Activated CD8-positive, alpha-beta T cell treated with anti-CD3 and anti-CD28 coated beads for 36 hours (primary cell): ENCODE measurements at regions not wholly inside any gene's neighbourhood (a gene's known extent, or its start where the extent isn't known, plus 50 kb on each side); places are given as distances from the start of the nearest gene placed in this dataset.

Experiments used
- ATAC-seq: fragments of 200-7000 bp; cut with Tn5 transposase; one replicate; pipeline ENCODE4 v1.10.0; 2021; ENCODE audit warnings: mild to moderate bottlenecking, moderate library complexity
- CTCF ChIA-PET: fragments of 350-600 bp; sonication (Branson Sonifier 250); formaldehyde crosslinking; loops from one replicate; lab custom pipeline; 2021; ENCODE audit warnings: antibody characterized with exemption; lab: Charles Lee
- POLR2A ChIA-PET: fragments of 350-600 bp; sonication (Branson Sonifier 250); formaldehyde crosslinking; loops from one replicate; lab custom pipeline; 2021; ENCODE audit warnings: antibody characterized with exemption; lab: Charles Lee
- DNase-seq: peaks from one replicate; pipeline ENCODE4 v3.0.0-alpha.2; 2020
- H3K27ac Mint-ChIP-seq: one replicate; pipeline ENCODE4 v1.8.0; 2021; ENCODE audit warnings: mild to moderate bottlenecking, mixed read lengths
- H3K27me3 Mint-ChIP-seq: one replicate; pipeline ENCODE4 v1.8.0; 2021; ENCODE audit warnings: mixed read lengths
- H3K36me3 Mint-ChIP-seq: one replicate; pipeline ENCODE4 v1.8.0; 2021; ENCODE audit warnings: low read depth, mixed read lengths
- H3K4me1 Mint-ChIP-seq: one replicate; pipeline ENCODE4 v1.8.0; 2021; ENCODE audit warnings: low read depth, mixed read lengths
- H3K4me3 Mint-ChIP-seq: one replicate; pipeline ENCODE4 v1.8.0; 2021; ENCODE audit warnings: mild to moderate bottlenecking, moderate library complexity, mixed read lengths
- H3K9me3 Mint-ChIP-seq: one replicate; pipeline ENCODE4 v1.8.0; 2021; ENCODE audit warnings: mixed read lengths
- intact Hi-C: fragments of 100-400 bp; cut with micrococcal nuclease; formaldehyde crosslinking; loops from one replicate; pipeline ENCODE4 v1.10.0; 2022
- TF ChIP-seq, protein P1 (sequence below): fragments of 200-600 bp; IDR thresholded peaks from one replicate; pipeline ENCODE4 v1.8.0; 2022; ENCODE audit warnings: antibody characterized with exemption, mild to moderate bottlenecking

DNA sequence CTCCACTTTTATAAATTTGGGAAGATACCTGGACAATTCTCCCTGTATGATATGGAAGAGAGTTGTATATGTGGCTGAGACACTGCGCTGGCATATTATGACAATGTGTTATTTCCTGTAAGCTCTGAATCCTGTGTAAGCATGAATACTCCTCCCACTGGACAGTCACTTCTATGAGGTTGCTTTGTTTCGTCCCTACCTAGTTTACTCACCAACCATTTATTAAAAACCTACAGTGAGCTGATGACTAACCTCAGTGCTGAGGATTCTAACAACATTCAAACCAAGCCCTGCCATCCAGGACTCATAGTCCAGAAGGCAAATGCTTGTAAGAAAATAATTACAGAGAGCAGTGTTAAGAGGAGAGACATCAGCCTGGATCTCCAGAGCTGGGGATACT lies 1632.9 kb upstream of the TENM3 start:
- ATAC-seq (no peak), DNase-seq (no peak)
- intact Hi-C loops: no loop called here
- H3K27ac Mint-ChIP-seq: no peak overlapping the region
- H3K4me3 Mint-ChIP-seq: no peak overlapping the region
- peaks cover 1% of the 10 kb centered on the region for H3K9me3 Mint-ChIP-seq
- TF ChIP-seq, protein P1, sequence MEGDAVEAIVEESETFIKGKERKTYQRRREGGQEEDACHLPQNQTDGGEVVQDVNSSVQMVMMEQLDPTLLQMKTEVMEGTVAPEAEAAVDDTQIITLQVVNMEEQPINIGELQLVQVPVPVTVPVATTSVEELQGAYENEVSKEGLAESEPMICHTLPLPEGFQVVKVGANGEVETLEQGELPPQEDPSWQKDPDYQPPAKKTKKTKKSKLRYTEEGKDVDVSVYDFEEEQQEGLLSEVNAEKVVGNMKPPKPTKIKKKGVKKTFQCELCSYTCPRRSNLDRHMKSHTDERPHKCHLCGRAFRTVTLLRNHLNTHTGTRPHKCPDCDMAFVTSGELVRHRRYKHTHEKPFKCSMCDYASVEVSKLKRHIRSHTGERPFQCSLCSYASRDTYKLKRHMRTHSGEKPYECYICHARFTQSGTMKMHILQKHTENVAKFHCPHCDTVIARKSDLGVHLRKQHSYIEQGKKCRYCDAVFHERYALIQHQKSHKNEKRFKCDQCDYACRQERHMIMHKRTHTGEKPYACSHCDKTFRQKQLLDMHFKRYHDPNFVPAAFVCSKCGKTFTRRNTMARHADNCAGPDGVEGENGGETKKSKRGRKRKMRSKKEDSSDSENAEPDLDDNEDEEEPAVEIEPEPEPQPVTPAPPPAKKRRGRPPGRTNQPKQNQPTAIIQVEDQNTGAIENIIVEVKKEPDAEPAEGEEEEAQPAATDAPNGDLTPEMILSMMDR: no peak
- H3K27me3 Mint-ChIP-seq: no peaks in the 10 kb centered on the region
- ChIA-PET POLR2A (no interaction called here), CTCF (no interaction called here)
- no peaks in the 10 kb centered on the region for H3K4me1 Mint-ChIP-seq
- no peaks in the 10 kb centered on the region for H3K36me3 Mint-ChIP-seq

DNA sequence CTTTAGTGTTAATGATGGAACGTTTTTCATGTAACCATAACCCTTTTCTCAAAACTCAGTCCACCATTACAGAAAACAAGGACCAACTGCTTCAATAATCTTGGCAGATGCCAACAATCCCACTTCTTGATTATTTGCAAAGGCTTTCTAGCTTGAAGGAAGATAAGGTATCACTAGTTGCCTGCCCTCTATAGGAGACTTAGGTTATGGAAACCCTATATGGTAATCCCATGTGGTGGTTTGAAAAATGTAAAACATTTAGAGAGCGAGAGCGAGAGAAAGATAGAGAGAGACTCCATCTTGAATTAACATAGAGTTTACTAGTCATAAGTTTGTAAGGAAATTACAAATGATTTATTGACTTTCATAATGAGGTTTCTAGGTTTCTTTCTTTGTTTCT lies 1627.5 kb upstream of the TENM3 start:
- no peaks in the 10 kb centered on the region for H3K4me1 Mint-ChIP-seq
- no peak overlapping the region for H3K4me3 Mint-ChIP-seq
- no peaks in the 10 kb centered on the region for H3K9me3 Mint-ChIP-seq
- ChIA-PET POLR2A (no interaction called here), CTCF (no interaction called here)
- no peak overlapping the region for H3K27ac Mint-ChIP-seq
- H3K27me3 Mint-ChIP-seq: peaks cover 3% of the 10 kb centered on the region
- intact Hi-C loops: no loop called here
- ATAC-seq: no peak
- DNase-seq: no peak
- TF ChIP-seq, protein P1: no peak
- H3K36me3 Mint-ChIP-seq: no peaks in the 10 kb centered on the region

DNA sequence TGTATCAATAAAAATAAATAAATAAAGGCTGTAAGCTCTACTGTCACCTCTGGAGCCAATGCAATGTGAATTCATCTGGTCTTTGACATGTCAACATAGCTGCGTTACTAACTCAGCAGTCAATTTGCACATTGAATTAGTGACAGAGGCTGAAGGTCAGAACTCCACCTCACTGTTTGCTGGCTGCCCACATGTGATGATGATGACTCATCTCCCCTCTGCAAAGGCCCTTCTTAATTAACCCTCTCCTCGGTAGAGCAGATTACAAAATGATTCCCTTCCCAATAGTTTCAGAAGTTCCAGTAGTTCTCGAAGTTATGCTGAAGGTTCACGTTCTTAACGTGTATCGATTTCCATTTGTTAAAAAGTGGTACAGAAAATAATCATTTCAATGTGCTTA lies 1626.0 kb upstream of the TENM3 start:
- TF ChIP-seq, protein P1: no peak
- ChIA-PET CTCF (no interaction called here), POLR2A (no interaction called here)
- Mint-ChIP-seq H3K27ac (no peak overlapping the region), H3K36me3 (no peaks in the 10 kb centered on the region), H3K4me1 (no peaks in the 10 kb centered on the region), H3K4me3 (no peak overlapping the region), H3K27me3 (peaks cover 3% of the 10 kb centered on the region), H3K9me3 (no peaks in the 10 kb centered on the region)
- ATAC-seq (no peak), DNase-seq (no peak)
- intact Hi-C loops: no loop called here

DNA sequence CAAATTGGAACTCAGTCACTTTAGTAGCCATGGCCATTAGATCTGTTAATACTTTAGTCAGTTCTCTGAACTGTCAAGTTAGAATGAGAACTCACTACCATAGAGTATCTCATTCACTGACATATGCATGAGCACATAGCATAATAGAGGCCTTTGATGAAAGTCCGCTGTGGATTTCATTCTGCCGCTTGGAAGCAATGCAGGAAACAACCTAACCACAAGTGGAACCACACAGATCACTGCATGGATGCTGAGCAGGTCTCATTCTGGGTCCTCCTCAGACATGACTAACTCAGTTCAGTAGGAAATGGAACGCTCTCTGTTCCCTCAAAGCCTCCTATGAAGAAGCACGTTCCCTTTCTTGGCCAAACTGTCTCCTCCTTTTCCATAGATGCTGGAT lies 1624.8 kb upstream of the TENM3 start:
- no peak for ATAC-seq
- no peaks in the 10 kb centered on the region for H3K36me3 Mint-ChIP-seq
- POLR2A ChIA-PET: no interaction called here
- H3K9me3 Mint-ChIP-seq: no peaks in the 10 kb centered on the region
- no peak overlapping the region for H3K4me3 Mint-ChIP-seq
- peaks cover 3% of the 10 kb centered on the region for H3K27me3 Mint-ChIP-seq
- CTCF ChIA-PET: no interaction called here
- TF ChIP-seq, protein P1: no peak
- DNase-seq: peak; percentile 2
- H3K4me1 Mint-ChIP-seq: no peaks in the 10 kb centered on the region
- intact Hi-C loops: no loop called here
- H3K27ac Mint-ChIP-seq: no peak overlapping the region

DNA sequence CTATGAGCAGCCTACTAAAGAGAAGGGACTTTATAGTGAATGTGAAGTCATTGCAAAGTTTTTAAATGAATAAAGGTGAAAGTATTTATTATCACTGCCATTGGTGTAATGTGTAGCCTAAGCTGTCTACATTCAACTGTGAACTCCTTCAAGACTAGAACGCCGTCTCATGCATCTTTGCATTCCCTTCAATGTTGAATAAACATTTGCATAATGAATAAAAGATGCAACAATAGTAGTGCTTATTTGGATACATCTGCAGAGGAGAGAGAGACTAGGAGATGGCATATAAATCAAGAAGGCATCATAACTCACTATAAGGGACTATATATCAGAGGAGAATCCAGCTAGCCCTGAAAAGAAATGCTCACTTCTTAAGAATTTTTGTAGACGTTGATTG lies 1623.8 kb upstream of the TENM3 start:
- Mint-ChIP-seq H3K27ac (no peak overlapping the region), H3K9me3 (no peaks in the 10 kb centered on the region), H3K4me1 (no peaks in the 10 kb centered on the region), H3K4me3 (no peak overlapping the region), H3K27me3 (peaks cover 3% of the 10 kb centered on the region), H3K36me3 (no peaks in the 10 kb centered on the region)
- intact Hi-C loops: no loop called here
- ChIA-PET CTCF (no interaction called here), POLR2A (no interaction called here)
- ATAC-seq (no peak), DNase-seq (no peak)
- TF ChIP-seq, protein P1: no peak
